ENCODE measurements at regions not wholly inside any gene's neighbourhood (a gene's known extent, or its start where the extent isn't known, plus 50 kb on each side); places are given as distances from the start of the nearest gene placed in this dataset.
A peak's percentile ranks its signal among the peaks of the same experiment; 100 is the strongest.

- no peak for DNase-seq (ENCODE audit: low read depth in 2 of 2)
- H3K4me3 ChIP-seq (replicated peaks in 1 of 2; ENCODE audit: low read depth in 2 of 2, low read length in 2 of 2) = no peak overlapping the region
- TF ChIP-seq CTCF (IDR thresholded peaks at IDR 0.05; ENCODE audit: low read depth, low read length) = no peak
These were observed 522.3 kb downstream of the MED13L start for GRCh38 chr12:115755061-115755724.

- no peak overlapping the region for H3K4me3 ChIP-seq (replicated peaks in 1 of 2; ENCODE audit: low read depth in 2 of 2, low read length in 2 of 2)
- peak; percentile 82 to 84 for DNase-seq (ENCODE audit: low read depth in 2 of 2)
- TF ChIP-seq CTCF (IDR thresholded peaks at IDR 0.05; ENCODE audit: low read depth, low read length) = peak; percentile 66
These were observed 524.4 kb downstream of the MED13L start for GRCh38 chr12:115752913-115753726.

GRCh38 chr12:115752156-115752555 lies 525.3 kb downstream of the MED13L start:
- no peak overlapping the region for H3K4me3 ChIP-seq (replicated peaks in 1 of 2; ENCODE audit: low read depth in 2 of 2, low read length in 2 of 2)
- no peak for TF ChIP-seq CTCF (IDR thresholded peaks at IDR 0.05; ENCODE audit: low read depth, low read length)
- peak; percentile 39 to 44 for DNase-seq (ENCODE audit: low read depth in 2 of 2)

DNA sequence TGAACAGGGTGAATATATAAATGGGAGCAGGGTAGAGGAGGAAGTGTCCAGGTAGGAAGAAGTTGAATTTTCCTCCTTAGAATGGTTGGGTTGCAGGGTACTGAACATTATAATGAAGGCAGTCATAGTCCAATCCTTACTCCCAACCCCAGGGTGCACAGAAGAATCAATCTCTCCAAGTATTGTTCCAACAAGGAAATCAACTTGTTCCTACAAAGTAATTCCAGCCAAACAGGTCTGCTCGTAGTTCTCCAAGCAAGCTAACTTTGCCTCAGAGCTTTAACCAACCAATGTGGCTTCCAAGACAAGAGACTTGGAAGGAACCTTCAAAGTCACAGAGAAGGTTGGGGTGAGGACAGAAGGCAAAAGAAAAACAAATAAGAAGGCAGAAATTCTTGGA lies 527.2 kb downstream of the MED13L start:
- H3K4me3 ChIP-seq (replicated peaks in 1 of 2; ENCODE audit: low read depth in 2 of 2, low read length in 2 of 2) = no peak overlapping the region
- no peak for DNase-seq (ENCODE audit: low read depth in 2 of 2)
- TF ChIP-seq CTCF (IDR thresholded peaks at IDR 0.05; ENCODE audit: low read depth, low read length) = no peak

DNA sequence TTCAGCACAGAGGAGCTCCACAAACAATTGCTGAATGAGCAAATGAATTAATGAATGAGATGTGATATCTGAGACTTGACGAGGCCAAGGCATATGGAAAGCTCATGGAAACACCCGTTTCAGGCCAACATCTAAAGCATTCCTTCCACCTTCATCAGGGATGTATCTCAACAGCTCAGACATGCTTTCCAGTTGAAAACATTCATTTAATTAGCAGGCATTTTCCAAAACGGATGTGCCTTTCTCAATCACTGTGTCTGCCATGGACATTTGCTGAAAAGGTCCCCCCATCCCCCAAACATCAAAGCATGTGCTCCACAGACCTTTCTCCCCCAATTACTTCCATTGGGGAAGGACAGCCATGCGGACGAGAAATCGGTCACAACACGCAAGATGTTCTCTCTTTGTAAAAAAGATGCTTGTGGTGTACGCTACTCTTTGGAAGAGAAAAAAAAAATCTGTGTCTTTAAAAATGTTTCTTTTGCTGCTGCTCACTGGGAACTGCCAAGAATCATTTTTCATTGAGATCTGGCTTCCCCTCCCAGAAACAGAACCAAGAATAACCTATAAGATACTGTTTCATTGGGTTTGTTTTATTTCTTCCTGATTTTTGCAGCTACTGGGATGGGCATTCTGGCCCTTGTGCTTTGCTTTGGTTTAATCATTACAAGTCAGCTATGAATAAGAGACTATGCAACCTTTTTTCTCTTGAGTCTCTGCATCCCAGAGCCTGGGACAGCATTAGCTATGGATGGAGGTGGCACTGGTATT lies 528.2 kb downstream of the MED13L start:
- H3K4me3 ChIP-seq (replicated peaks in 1 of 2; ENCODE audit: low read depth in 2 of 2, low read length in 2 of 2) = no peak overlapping the region
- no peak for DNase-seq (ENCODE audit: low read depth in 2 of 2)
- no peak for TF ChIP-seq CTCF (IDR thresholded peaks at IDR 0.05; ENCODE audit: low read depth, low read length)

DNA sequence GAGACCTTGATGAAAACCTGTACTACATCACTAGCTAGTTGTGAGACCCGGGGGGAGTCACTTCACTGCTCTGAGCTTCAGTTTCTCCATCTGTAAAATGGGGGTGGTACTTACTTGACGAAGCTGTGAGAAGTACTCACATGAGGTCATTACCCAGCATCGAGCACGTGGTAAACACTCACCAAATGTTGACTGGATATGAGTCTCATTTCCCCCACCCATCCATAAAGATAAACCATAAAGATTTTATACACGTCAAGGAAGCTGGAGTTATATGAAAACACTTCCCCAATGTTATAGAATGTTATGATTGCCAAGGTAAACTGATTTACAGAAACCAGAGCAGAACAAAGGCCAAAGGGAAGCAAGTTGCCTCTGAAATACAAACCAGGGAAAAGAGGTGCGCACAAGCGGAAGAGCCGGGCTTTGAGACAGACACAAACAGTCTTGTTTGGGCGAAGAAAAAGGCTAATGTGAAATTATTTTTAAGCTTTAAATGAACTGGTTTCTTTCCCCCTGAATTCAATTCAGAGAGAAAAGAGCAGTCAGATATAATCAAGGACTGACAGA lies 536.8 kb downstream of the MED13L start:
- no peak overlapping the region for H3K4me3 ChIP-seq (replicated peaks in 1 of 2; ENCODE audit: low read depth in 2 of 2, low read length in 2 of 2)
- no peak for TF ChIP-seq CTCF (IDR thresholded peaks at IDR 0.05; ENCODE audit: low read depth, low read length)
- DNase-seq (ENCODE audit: low read depth in 2 of 2) = no peak
